Endodermal cell (in vitro differentiated cells): ENCODE measurements at regions not wholly inside any gene's neighbourhood (a gene's known extent, or its start where the extent isn't known, plus 50 kb on each side); places are given as distances from the start of the nearest gene placed in this dataset.
"Not testable (repeated sequence)": the region's sequence is repeated elsewhere in the genome, so short reads cannot be mapped to it uniquely, and the experiment has no call there.

Source experiments
- DNase-seq: peaks from one replicate; pipeline ENCODE4 v3.0.0-alpha.2; 2017
- H3K27ac ChIP-seq: 2 replicates; pipeline ENCODE4 v1.5.1; 2013; ENCODE audit warnings: mild to moderate bottlenecking, low read depth, low read length, moderate library complexity
- H3K27me3 ChIP-seq: 2 replicates; pipeline ENCODE4 v1.6.1; 2013; ENCODE audit warnings: mild to moderate bottlenecking, low read length, moderate library complexity; ENCODE audit not compliant: insufficient read depth, control insufficient read depth, poor library complexity, severe bottlenecking
- H3K36me3 ChIP-seq: 2 replicates; pipeline ENCODE4 v1.7.0; 2013; ENCODE audit warnings: mild to moderate bottlenecking, low read length, moderate library complexity; ENCODE audit not compliant: control insufficient read depth, insufficient read depth
- H3K4me1 ChIP-seq: one replicate; pipeline ENCODE4 v1.7.0; 2013; ENCODE audit warnings: low read length; ENCODE audit not compliant: control insufficient read depth, insufficient read depth
- H3K4me3 ChIP-seq: 2 replicates; pipeline ENCODE4 v1.5.1; 2013; ENCODE audit warnings: mild to moderate bottlenecking, low read length, moderate library complexity
- H3K9ac ChIP-seq: 2 replicates; pipeline ENCODE4 v1.6.1; 2013; ENCODE audit warnings: mild to moderate bottlenecking, low read length, moderate library complexity; ENCODE audit not compliant: poor library complexity, severe bottlenecking; ENCODE audit errors: extremely low read depth
- H3K9me3 ChIP-seq: 2 replicates; pipeline ENCODE4 v1.6.1; 2013; ENCODE audit warnings: mild to moderate bottlenecking, low read length, moderate library complexity; ENCODE audit not compliant: control insufficient read depth
- H3K27ac Mint-ChIP-seq: 2 replicates; pipeline ENCODE4 v1.8.0; 2020; ENCODE audit warnings: mixed read lengths
- H3K27me3 Mint-ChIP-seq: 2 replicates; pipeline ENCODE4 v1.8.0; 2021; ENCODE audit warnings: mild to moderate bottlenecking, mixed read lengths; ENCODE audit not compliant: insufficient read depth
- H3K36me3 Mint-ChIP-seq: 2 replicates; pipeline ENCODE4 v1.8.0; 2020; ENCODE audit warnings: low read depth, mixed read lengths
- H3K4me1 Mint-ChIP-seq: 2 replicates; pipeline ENCODE4 v1.8.0; 2020; ENCODE audit warnings: mixed read lengths
- H3K4me3 Mint-ChIP-seq: 2 replicates; pipeline ENCODE4 v1.8.0; 2020; ENCODE audit warnings: mild to moderate bottlenecking, moderate library complexity, mixed read lengths
- H3K9me3 Mint-ChIP-seq: 2 replicates; pipeline ENCODE4 v1.8.0; 2020; ENCODE audit warnings: mild to moderate bottlenecking, mixed read lengths
- CTCF ChIP-seq: fragments of 200-600 bp; sonication (generic); conservative IDR thresholded peaks from 2 replicates; pipeline ENCODE4 v1.5.0; 2021; ENCODE audit warnings: antibody characterized with exemption, mild to moderate bottlenecking
- WGBS, 2 experiments: methylation state at CpG; one replicate each; pipeline versions ENCODE4 v1.1.5 to v1.1.7; 2013; ENCODE audit warnings: missing lambda C conversion rate in 2 of 2, mixed read lengths in 1 of 2; ENCODE audit not compliant: insufficient coverage in 1 of 2, insufficient read length in 1 of 2; 5-methylcytosine and 5-hydroxymethylcytosine counted together

DNA sequence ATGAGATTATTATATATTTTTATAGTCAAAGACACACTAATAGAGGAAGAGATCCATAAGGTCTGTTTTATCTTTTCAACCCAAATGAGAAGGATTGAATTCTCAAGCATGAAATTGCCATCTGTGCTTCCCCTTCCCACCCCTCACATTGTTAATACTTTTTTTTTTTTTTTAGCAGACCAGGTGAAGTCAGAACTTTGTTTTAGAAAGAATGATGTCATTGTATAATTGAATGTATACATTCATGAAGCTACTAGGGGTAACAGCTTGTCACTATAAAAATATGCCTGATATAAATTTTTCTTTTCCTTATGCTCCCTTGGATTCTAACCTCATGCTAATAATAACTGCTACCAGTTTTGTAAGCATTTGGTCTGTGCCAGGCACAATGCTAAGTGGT lies 88.9 kb downstream of the TFAP2B start:
- H3K9ac ChIP-seq = no peak overlapping the region
- no peak for TF ChIP-seq CTCF
- no peak overlapping the region for H3K27ac ChIP-seq
- no peak for DNase-seq
- H3K4me1 Mint-ChIP-seq = no peaks in the 10 kb centered on the region
- no peaks in the 10 kb centered on the region for H3K36me3 ChIP-seq
- no peak overlapping the region for H3K4me3 Mint-ChIP-seq
- no peaks in the 10 kb centered on the region for H3K27me3 ChIP-seq
- peaks cover 7% of the 10 kb centered on the region for H3K9me3 Mint-ChIP-seq
- no peaks in the 10 kb centered on the region for H3K4me1 ChIP-seq
- H3K27me3 Mint-ChIP-seq = peaks cover 4% of the 10 kb centered on the region
- no peak overlapping the region for H3K27ac Mint-ChIP-seq
- H3K9me3 ChIP-seq = peaks cover 4% of the 10 kb centered on the region
- no peaks in the 10 kb centered on the region for H3K36me3 Mint-ChIP-seq
- H3K4me3 ChIP-seq = no peak overlapping the region

DNA sequence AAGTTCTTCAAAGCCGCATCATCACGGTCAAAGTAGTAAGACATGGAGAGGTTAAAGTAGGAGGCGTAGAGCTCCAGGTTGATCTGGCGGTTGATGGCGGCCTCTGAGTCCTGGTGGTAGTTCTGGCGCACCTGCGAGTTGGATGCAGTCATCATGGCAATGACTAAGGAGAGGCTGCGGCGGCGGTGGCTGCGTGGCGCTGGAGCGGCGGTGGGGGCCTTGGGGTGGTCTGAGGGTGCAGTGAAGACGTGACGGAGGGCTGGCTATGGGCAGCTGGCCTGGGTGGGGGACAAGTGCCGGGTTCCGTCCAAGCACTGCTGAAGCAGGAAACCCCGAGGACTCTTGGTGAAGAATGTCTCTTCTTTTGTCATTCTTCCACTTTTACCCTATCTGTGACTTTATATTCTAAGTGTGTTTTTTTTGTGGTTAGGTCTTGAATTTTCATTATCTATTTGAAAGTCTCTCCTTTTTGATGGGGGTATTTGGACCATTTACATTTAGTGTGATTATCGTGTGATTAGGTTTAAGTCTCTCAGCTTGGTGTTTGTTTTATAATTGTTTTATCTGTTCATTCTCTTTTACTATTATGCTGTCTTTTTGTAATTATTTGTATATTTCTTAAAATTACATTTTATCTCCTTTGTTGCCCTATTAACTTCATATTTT lies 94.6 kb downstream of the TFAP2B start:
- Mint-ChIP-seq H3K27me3 (peaks cover 4% of the 10 kb centered on the region), H3K36me3 (peaks cover 6% of the 10 kb centered on the region), H3K27ac (no peak overlapping the region), H3K4me3 (no peak overlapping the region), H3K9me3 (peaks cover 22% of the 10 kb centered on the region), H3K4me1 (no peaks in the 10 kb centered on the region)
- Histone ChIP-seq H3K27ac (no peak overlapping the region), H3K4me1 (no peaks in the 10 kb centered on the region), H3K27me3 (no peaks in the 10 kb centered on the region), H3K4me3 (no peak overlapping the region), H3K9me3 (peaks cover 14% of the 10 kb centered on the region), H3K36me3 (no peaks in the 10 kb centered on the region), H3K9ac (no peak overlapping the region)
- no peak for DNase-seq
- no peak for TF ChIP-seq CTCF
- WGBS, 2 experiments = 95 to 98% methylated on average over 7 to 19 of the region's 20 CpGs

DNA sequence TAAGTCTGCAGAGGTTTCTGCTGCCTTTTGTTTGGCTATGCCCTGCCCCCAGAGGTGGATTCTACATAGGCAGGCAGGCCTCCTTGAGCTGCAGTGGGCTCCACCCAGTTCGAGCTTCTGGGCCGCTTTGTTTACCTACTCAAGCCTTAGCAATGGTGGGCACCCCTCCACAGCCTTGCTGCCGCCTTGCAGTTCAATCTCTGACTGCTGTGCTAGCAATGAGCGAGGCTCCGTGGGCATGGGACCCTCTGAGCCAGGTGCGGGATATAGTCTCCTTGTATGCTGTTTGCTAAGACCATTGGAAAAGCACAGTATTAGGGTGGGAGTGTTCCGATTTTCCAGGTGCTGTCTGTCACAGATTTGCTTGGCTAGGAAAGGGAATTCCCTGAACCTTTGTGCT lies 102.7 kb downstream of the TFAP2B start:
- H3K27me3 Mint-ChIP-seq, H3K27me3 ChIP-seq, H3K27ac ChIP-seq, H3K36me3 ChIP-seq, H3K4me3 ChIP-seq, DNase-seq, H3K9ac ChIP-seq, H3K36me3 Mint-ChIP-seq, H3K4me1 Mint-ChIP-seq, H3K4me3 Mint-ChIP-seq, H3K27ac Mint-ChIP-seq, H3K4me1 ChIP-seq, H3K9me3 ChIP-seq: not testable (repeated sequence)
- 86 to 95% methylated on average over 3 to 7 of the region's 7 CpGs for WGBS, 2 experiments
- peaks cover 28% of the 10 kb centered on the region for H3K9me3 Mint-ChIP-seq

DNA sequence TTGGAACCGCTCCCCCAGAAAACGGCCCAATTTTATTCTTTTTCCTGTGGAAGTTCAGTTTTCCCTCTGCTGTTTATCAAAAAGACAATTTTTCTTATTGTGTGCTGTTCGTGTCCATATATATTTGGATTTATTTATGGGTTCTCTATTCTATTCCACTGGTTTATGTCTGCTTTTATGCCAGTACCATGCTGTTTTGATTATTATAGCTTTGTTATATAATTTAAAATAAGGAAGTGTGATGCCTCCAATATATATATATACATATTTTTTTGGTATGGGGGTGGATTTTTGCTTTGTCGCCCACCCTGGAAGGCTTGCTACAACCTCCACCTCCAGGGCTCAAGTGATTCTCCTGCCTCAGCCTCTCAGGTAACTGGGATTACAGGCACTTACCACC lies 103.3 kb downstream of the TFAP2B start:
- Histone ChIP-seq H3K9ac (no peak overlapping the region), H3K27me3 (no peaks in the 10 kb centered on the region), H3K9me3 (no peaks in the 10 kb centered on the region), H3K36me3 (no peaks in the 10 kb centered on the region), H3K27ac (no peak overlapping the region), H3K4me3 (no peak overlapping the region), H3K4me1 (no peaks in the 10 kb centered on the region)
- 92% methylated on average over 2 of the region's 4 CpGs; no CpG with 5 or more reads in 1 of the 2 experiments for WGBS, 2 experiments
- no peak overlapping the region for H3K4me3 Mint-ChIP-seq
- TF ChIP-seq CTCF = no peak
- peaks cover 5% of the 10 kb centered on the region for H3K27me3 Mint-ChIP-seq
- H3K9me3 Mint-ChIP-seq = peaks cover 28% of the 10 kb centered on the region
- H3K36me3 Mint-ChIP-seq = no peaks in the 10 kb centered on the region
- no peak overlapping the region for H3K27ac Mint-ChIP-seq
- DNase-seq = no peak
- peaks cover 4% of the 10 kb centered on the region for H3K4me1 Mint-ChIP-seq
